ENCODE measurements at regions not wholly inside any gene's neighbourhood (a gene's known extent, or its start where the extent isn't known, plus 50 kb on each side); places are given as distances from the start of the nearest gene placed in this dataset.

DNA sequence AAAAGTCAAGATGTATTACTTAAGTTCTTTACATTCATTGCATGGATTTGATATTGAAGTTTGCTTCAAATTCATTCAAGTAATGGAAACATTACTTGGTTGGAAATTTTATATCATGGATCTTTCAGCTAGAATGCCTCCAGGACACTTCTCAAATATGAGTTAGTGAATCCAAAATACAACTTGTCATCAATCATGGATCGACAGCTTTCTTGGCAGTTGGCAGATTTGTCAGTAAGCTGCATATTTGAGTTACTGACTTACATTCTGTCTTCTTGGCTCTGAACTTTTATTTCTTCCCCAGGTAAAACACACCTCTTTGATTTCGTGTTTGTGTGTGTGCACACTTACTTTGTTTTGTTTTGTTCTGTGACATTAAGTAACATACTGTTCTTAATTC is 1171.1 kb downstream of the TAF11L14 start:
- TF ChIP-seq, protein P1, sequence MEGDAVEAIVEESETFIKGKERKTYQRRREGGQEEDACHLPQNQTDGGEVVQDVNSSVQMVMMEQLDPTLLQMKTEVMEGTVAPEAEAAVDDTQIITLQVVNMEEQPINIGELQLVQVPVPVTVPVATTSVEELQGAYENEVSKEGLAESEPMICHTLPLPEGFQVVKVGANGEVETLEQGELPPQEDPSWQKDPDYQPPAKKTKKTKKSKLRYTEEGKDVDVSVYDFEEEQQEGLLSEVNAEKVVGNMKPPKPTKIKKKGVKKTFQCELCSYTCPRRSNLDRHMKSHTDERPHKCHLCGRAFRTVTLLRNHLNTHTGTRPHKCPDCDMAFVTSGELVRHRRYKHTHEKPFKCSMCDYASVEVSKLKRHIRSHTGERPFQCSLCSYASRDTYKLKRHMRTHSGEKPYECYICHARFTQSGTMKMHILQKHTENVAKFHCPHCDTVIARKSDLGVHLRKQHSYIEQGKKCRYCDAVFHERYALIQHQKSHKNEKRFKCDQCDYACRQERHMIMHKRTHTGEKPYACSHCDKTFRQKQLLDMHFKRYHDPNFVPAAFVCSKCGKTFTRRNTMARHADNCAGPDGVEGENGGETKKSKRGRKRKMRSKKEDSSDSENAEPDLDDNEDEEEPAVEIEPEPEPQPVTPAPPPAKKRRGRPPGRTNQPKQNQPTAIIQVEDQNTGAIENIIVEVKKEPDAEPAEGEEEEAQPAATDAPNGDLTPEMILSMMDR (IDR thresholded peaks at IDR 0.05) = no peak
- TF ChIP-seq POLR2A (IDR thresholded peaks at IDR 0.05) = no peak

All from body of pancreas (tissue), 4 donors.